Hematopoietic multipotent progenitor cell treated with erythropoietin and hydrocortisone succinate and interleukin-3 and kit ligand, for 15 days (in vitro differentiated cells): ENCODE measurements at regions not wholly inside any gene's neighbourhood (a gene's known extent, or its start where the extent isn't known, plus 50 kb on each side); places are given as distances from the start of the nearest gene placed in this dataset.
"Not testable (repeated sequence)": the region's sequence is repeated elsewhere in the genome, so short reads cannot be mapped to it uniquely, and the experiment has no call there.

Experiments
- DNase-seq: peaks from one replicate; pipeline ENCODE4 v3.0.0-alpha.2; 2015; ENCODE audit warnings: low spot score

DNA sequence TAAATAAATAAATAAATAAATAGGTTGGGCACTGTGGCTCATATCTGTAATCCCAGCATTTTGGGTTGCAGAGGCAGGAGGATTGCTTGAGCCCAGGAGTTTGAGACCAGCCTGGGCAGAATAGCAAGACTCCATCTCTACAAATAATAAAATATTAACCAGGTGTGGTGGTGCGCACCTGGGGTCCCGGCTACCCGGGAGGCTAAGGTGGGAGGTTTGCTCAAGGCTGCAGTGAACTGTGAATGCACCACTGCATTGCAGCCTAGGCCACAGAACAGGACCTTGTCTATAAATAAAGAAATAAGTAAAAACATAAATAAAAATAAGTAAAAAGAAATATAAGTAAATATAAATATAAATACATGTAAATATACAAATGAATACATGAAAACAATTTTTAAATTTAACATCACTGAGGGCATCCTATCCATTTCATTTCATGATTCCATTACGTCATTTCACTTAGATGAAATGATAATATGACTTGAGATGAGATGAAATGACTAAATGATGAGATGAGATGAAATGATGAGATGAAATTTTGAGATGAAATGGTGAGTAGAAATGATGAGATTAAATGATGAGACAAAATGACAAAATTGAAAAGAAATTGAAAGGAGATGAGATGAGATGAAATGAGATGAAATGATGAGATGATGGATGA is 233.4 kb downstream of the GOLGA6L6 start:
- DNase-seq: not testable (repeated sequence)

GRCh38 chr15:20307137-20307536 is 234.5 kb downstream of the GOLGA6L6 start:
- not testable (repeated sequence) for DNase-seq

DNA sequence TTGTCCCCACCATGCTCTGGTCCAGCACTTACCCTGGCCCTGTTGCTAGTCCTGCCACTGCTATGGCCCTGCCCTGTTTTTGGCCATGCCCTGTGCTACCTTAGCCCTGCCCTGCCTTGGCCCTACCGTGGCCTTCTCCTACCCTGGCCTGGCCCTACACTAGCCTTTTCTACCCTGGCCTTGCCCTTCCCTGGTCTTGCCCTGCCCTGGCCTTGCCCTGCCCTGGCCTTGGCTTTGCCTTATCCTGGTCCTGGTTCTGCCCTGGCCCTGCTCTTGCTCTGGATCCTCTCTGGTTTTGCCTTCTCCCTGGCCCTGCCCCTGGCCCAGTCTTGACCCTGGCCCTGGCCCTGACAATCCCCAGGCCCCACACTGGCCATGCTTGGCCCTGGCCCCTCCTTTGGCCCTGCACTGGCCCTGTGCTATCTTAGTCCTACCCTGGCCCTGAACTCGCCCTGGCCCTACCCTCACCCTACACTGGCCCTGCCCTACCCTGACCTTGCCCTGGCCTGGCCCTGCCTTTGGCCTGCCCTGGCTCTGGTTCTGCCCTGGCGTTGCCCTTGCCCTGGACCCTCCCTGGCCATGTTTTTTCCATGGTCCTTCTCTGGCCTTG is 235.0 kb downstream of the GOLGA6L6 start:
- not testable (repeated sequence) for DNase-seq

GRCh38 chr15:20305912-20306311 is 235.7 kb downstream of the GOLGA6L6 start:
- not testable (repeated sequence) for DNase-seq

- not testable (repeated sequence) for DNase-seq
Observed at GRCh38 chr15:20305015-20305465, 236.6 kb downstream of the GOLGA6L6 start.

DNA sequence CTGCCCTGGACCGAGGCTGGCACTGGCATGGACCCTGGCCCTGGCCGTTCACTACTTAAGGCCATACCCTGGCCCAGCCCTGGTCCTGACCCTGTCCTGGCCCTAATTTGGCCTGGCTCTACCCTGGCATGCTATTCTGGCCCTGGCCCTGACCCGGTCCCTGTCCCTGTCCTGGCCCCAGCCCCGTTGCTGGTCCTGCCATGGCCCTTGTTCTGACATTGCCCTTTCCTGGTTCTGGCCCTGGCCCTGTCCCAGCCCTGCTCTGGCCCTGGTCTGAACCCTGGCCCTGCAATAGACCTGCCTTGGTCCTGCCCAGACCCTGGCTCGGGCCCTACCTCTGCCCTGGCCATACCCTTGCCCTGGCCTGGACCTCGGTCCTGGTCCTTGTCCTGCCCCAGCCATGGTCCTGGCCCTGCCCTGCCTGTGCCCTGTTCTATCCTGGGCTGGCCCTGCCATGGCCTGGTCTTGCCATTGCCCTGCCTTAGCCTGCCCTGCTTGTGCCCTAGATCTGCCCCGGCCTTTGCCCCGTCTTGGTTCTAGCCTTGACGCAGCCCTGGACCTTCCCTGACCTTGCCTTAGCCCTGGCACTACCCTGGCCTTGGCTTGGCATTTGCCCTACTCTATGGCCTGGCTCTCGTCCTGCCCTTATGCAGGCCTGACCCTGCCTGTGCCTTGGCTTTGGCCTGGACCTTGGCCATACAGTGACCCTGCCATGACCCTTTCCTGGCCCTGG is 237.2 kb downstream of the GOLGA6L6 start:
- DNase-seq: not testable (repeated sequence)

DNA sequence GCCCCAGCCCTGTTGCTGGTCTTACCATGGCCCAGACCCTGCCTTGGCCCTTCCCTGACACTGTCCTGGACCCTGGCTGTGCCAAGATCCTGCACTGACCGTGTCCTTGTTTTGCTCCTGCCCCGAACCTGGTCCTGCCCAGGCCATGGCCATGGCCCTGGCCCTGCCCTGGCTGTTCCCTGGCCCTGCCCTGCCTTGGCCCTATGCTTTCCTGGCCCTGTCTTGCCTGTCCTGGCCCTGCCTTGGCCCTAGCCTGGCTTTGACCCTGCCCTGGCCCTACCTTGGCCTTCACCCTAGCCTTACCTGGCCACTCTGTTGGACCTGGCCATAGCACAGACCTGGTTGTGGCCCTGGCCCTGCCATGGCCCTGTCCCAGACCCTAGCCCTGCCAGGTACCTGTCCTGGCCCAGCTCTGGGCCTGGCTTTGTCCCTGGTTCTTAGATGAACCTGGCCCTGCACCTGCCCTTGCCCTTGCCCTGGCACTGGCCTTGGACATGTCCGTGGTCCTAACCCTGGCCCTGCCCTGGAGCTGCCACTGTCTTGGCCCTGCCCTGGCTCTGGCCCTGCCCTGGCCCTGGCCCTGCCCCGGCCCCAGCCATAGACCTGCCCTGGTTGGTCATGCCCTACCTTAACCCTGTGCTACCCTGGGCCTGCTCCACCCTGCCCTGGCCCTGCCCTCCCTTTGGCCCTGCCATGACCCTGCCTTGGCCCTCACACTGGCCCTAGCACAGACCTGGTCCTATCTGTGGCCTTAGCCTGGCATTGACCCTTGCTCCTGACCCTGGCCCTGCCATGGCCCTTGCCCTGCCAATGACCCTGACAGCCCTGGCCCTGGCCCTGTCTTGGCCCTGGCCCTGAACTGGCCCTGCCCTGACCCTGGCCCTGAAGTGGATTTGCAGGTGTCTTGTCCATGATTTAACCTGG is 238.1 kb downstream of the GOLGA6L6 start:
- DNase-seq: not testable (repeated sequence)

GRCh38 chr15:20302141-20303069 is 239.2 kb downstream of the GOLGA6L6 start:
- not testable (repeated sequence) for DNase-seq

- not testable (repeated sequence) for DNase-seq
Observed at GRCh38 chr15:20301471-20302081, 240.0 kb downstream of the GOLGA6L6 start.

DNA sequence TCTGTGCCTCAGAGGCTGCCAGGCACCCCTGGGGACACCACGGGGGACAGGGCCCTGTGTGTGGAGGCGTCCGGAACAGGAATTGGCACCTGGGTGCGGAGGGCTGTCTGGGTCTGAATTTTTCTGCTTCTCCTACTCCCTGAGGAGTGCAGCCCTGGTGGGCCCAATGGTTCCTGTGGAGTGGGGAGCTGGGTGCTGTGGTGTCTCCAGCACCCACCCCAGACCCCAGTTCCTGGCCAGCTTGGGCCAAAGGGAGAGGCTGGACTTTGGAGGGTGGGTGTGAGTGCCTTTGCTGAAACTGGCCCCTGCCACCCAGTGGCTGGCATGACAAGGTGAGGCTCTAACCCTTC is 240.6 kb downstream of the GOLGA6L6 start:
- DNase-seq: not testable (repeated sequence)

DNA sequence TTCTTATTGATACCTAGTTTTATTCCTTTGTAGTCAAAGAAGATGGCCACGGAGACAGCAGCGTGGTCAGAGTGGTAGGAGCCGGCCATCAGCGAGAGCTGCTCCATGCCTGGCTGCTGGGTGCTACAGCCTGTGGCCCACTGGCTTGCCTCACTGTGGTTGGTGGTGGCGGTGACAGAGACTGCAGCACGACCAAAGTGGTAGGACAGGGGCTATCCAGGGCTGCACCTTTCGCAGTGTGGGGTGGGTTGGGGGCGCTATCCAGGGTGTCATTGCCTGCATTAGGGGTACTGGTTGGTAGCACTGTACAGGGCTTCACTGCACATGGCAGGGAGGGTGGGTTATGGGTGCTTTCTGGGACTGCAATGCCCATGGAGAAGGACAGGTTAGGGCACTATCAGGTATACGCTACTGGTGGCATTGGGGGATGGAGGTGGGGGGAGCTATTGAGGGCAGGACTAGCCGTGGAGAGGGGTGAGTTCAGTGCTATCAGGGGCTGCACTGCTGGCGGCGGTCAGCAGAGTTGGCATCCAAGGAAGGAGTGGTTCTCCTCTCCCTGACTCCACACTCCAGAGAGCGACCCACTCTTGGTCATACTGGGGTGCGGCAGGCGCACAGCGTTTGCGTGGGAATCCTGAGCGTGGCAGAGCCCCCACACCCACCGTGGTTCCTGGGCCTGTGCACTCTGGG is 241.1 kb downstream of the GOLGA6L6 start:
- not testable (repeated sequence) for DNase-seq

DNA sequence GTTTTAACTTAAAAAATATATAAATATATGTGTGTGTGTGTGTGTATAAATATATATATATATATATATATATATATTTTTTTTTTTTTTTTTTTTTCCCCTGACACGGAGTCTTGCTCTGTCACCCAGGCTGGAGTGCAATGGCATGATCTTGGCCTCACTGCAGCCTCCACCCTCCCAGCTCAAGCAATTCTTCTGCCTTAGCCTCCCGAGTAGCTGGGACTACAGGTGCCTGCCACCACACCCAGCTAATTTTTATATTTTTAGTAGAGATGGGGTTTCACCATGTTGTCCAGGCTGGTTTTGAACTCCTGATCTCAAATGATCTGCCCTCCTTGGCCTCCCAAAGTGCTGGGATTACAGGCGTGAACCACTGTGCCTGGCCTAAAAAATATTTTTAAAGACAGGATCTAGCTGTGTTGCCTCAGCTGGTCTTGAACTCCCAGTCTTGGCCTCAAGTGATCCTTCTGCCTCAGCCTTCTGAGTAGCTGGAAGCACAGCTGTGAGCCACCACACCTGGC is 243.9 kb downstream of the GOLGA6L6 start:
- not testable (repeated sequence) for DNase-seq

- DNase-seq: not testable (repeated sequence)
Observed at GRCh38 chr15:20296261-20296660, 245.3 kb downstream of the GOLGA6L6 start.

DNA sequence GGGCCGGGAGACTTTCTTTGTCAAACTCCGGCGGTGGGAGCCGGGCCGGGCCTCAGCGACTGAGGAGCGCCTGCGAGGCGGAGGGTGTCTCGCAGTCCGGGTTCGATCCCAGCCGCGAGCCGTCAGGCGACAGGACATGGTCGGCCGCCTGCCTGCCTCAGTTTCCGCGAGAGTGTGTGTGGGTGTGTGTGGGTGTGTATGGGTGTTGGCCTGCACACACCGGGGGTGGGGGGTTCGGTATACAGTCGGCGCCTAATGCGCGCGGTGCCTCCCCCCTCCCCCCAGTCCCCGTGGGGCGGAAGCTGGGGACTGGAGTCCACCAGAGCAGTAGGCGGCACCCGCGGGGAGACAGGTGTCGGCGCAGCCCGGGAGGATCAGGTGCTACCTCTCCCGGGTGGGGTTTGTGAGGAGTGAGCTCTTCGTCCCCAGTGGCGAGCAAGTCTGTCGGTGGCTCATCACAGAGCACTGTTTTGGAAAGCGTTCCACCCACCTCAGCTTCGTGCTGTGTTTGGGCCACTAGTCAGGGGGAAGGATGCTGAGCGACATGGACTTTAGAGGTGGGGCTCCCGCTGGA is 246.3 kb downstream of the GOLGA6L6 start:
- no peak for DNase-seq

GRCh38 chr15:20294651-20295237 is 246.9 kb downstream of the GOLGA6L6 start:
- DNase-seq: no peak

GRCh38 chr15:20292422-20293005 is 249.1 kb downstream of the GOLGA6L6 start:
- not testable (repeated sequence) for DNase-seq

DNA sequence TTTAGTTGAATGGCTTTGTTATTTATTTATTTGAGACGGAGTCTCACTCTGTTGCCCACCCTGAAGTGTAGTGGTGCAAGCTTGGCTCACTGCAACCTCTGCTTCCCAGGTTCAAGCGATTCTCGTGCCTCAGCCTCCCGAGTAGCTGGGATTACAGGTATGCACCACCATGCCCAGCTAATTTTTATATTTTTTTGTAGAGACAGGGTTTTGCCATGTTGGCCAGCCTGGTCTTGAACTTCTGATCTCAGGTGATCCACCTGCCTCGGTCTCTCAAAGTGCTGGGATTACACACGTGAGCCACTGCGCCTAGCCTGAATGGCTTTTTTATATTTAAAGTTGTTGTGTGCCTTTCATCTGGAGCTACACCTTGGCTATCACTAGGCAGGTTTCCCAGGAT is 250.0 kb downstream of the GOLGA6L6 start:
- DNase-seq: not testable (repeated sequence)

GRCh38 chr15:20290606-20291005 is 251.0 kb downstream of the GOLGA6L6 start:
- DNase-seq: not testable (repeated sequence)
